Activated CD4-positive, CD25-positive, alpha-beta regulatory T cell treated with anti-CD3 and anti-CD28 coated beads, Interleukin-2, amount 50 U/mL, for 24 hours (primary cell): ENCODE measurements at regions not wholly inside any gene's neighbourhood (a gene's known extent, or its start where the extent isn't known, plus 50 kb on each side); places are given as distances from the start of the nearest gene placed in this dataset.
A peak's percentile ranks its signal among the peaks of the same experiment; 100 is the strongest.
"Not testable (repeated sequence)": the region's sequence is repeated elsewhere in the genome, so short reads cannot be mapped to it uniquely, and the experiment has no call there.

Source experiments
- ATAC-seq, 2 donors: fragments of 150-1000 bp; cut with Tn5 transposase; one replicate each; pipeline ENCODE4 v1.10.0; 2021; ENCODE audit warnings: mild to moderate bottlenecking in 1 of 2, moderate library complexity in 1 of 2

DNA sequence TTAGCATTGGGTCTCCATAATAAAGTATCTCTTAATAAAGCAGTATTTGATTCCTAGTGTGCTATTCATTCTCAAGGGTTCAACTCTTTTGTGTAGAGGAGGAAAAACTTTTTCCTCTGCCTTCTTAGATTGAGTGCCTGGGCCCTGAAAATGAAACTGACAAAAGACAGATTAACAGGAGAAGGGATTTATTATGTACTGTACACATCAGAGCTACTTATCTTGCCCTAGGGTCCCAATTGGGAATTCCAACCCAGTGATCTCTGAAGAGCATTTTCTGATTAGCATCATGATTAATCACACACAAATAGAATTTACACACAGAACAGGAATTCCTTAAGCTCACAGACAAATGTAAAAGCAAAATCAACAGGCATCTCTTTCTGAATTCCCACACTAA is 128.9 kb downstream of the CD164 start:
- ATAC-seq: no peak

DNA sequence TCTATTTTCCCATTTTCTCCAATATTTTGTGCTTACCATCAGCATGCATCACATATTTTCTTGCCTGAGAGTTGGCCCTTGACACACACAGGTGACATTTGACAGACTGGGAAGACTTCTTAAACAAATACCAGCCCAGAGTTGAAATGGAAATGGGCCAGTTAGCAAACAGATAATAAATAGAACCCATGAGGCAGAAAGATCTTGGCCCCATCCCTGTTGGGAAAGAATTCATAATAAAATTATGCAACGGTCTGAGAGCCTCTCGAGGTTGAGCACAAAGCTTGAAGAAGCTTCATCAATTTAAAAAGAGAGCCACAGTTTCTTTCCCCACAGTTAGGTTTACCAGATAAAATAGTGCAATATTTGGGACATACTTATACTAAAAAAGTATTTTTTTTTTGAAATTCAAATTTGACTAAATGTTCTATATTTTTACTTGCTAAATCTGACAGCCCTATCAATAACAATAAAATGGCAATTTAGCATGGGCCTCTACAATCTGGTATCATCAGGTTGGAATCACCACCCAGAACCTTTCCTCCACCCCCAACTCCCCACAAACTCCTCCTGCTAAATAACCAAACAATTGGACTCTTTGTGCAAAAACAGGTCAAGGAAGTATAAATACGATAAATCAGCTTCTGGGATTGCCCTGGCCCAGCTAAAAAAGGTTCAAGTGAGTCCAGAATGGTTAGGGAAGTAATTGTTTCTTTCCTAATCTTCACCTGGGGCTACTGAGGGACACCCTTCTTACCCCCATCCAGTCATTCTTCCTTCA is 129.8 kb downstream of the CD164 start:
- ATAC-seq: no peak

DNA sequence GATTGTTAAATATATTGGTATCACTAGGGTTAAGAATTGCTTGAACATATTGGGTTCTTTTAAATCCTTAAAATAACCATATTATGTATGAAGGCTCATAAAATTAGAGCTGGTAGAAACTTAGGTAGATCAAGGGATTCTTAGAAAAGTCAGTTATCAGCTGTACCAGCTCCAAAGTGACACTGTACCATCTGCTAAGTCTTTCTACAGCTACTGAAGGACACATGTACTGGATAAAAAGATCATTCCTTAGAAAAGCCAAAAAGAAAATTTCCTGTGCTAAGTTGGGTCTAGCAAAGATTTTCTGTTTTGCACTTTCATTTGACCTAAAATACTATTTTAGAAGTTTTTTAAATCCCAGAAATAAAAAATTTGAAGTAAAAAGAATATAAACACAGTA is 130.4 kb downstream of the CD164 start:
- ATAC-seq: no peak

DNA sequence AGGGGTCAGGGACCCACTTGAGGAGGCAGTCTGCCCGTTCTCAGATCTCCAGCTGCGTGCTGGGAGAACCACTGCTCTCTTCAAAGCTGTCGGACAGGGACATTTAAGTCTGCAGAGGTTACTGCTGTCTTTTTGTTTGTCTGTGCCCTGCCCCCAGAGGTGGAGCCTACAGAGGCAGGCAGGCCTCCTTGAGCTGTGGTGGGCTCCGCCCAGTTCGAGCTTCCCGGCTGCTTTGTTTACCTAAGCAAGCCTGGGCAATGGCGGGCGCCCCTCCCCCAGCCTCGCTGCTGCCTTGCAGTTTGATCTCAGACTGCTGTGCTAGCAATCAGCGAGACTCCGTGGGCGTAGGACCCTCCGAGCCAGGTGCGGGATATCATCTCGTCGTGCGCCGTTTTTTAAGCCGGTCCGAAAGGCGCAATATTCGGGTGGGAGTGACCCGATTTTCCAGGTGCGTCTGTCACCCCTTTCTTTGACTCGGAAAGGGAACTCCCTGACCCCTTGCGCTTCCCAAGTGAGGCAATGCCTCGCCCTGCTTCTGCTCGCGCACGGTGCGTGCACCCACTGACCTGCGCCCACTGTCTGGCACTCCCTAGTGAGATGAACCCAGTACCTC is 131.6 kb downstream of the CD164 start:
- ATAC-seq: not testable (repeated sequence)

DNA sequence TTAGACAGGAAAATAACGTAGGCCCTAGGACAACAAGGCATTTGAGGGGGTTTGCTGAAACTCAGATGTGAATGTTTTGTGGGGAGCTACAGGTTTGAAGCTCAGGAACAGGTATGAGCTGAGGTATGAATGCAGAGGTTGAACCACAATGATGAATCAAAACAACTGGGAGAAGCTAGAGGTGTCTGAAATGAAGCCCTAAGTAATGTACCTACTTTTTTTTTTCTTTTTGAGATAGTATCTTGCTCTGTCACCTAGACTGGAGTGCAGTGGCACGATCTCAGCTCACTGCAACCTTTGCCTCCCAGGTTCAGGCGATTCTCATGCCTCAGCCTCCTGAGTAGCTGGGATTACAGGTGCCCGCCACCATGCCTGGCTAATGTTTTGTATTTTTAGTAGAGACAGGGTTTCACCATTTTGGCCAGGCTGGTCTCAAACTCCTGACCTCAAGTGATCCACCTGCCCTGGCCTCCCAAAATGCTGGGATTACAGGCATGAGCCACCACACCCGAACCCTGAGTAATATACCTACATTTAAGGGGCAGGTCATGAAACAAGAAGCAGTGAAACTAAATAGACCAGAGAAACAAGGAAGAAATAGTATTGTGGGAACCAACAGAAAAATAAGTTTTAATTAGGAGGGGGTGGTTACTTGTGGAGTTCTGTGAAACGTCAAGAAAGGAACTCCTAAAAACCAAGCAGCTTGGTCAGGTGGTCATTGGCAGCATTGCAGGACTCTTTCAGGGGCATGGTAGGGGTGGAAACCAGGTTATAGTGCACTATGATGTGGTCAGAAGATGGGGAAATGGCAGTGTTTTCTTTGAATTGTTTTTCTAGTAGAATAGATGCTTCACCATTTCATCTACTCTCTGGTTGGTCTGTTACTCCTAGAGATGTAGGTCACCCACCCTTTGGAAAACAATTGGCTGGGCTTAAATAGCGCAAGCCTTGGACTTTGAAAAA is 138.1 kb downstream of the CD164 start:
- no peak for ATAC-seq

DNA sequence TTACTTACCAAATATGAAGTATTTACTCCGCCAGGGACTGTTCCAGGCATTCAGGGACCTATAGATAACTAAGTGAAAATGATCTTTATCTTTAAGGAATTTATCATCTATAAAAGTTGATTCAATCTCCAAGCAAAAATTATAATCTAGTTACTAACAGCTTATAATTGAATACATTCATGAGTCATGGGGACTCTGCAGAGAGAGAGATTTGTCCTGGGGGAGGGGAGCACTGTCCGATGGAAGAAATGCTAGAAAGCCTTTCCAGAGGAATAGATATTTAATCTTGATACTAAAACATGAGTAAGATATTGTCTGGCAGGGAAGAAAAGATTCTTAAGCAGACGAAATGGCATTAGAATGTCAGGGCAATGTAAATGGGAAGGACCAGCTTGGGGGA is 139.3 kb downstream of the CD164 start:
- ATAC-seq: no peak

DNA sequence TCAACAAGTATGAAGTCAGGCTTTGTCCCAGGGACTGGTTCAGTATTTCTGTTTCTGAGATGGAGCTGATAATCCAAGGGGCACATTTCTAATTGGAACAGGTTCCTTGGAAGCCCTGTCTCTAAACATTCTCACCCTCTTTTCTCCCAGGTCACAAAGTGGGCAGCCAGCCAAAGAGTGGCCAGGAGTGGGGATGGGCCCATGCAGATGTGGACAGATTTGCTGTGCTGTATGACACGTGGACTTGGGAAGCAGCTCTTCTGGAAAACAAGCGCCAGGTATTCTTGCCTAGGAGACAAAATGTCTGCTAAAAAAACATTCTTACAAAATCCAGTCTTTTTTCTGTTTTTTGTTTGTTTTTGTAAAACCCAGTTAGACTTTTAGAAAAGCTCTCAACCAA is 140.2 kb downstream of the CD164 start:
- no peak for ATAC-seq

DNA sequence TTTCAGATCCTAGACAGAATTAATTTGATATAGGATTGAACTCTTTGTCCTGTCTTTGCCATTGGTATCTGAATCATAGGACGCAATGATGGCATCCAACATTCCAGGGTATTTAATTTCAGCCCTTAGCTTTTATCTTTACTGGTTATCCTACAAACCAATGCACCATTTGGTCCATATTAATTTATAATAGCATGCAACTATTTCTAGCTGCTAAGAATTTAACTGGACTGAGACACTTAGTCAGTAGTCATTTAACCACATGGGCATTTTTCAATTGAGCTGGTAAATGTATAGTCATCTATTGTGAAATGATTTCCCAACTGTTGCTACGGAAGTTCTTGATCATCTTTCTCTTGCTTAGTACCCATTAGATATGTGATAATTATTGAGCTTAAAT is 141.1 kb downstream of the CD164 start:
- no peak for ATAC-seq

DNA sequence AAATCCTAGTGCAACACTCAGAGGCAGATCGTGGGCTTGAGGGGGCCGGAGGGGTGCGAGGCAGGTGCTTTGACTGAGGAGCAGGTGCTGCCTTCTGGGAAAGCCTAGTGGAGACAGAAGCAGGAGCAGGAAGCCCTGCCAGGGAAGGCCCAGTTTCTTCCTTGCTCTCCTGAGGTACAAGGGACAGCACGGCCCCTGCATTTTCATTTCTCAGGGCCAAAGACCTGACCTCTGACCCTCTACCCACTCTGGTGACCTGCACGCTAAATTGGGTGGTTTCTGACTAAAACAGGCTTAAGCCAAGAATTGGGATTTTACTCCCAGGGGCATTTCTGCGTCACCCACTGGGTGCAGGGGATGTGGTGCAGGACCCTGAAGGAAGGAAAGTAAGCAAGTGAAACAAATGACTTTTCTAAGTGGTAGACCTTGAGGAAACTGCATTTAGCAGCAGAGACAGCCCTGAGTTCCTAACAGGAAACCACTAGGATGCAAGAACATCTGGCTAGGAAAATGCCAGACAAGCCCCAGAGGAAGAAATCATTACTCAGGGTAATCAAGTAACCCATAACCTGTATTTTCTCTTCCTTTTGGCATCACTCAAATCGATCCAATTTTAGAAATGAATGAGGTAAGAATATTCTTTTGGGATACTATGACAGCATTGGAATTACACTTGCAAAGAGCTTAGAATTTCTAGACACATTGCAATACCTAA is 141.7 kb downstream of the CD164 start:
- ATAC-seq: no peak

- no peak for ATAC-seq
Observed at GRCh38 chr6:109239651-109240321, 142.5 kb downstream of the CD164 start.

- ATAC-seq: no peak
Observed at GRCh38 chr6:109239160-109239559, 143.1 kb downstream of the CD164 start.

DNA sequence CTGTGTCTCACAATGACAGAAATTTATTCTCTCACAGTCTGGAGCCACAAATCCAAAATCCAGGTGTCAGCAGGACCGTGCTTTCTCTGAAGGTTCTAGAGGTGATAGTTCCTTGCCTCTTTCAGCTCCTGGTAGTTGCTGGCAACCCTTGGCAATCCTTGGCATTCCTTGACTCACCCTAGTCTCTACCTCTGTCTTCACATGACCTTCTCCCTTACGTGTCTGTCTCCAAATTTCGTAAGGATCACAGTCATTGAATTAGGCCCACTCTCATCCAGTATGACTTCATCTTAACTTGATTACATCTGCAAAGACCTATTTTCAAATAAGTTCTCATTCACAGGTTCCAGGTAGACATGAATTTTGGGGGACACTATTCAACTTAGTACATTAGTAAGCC is 143.1 kb downstream of the CEP57L1 start:
- ATAC-seq: no peak

GRCh38 chr6:109237986-109238329 is 142.7 kb downstream of the CEP57L1 start:
- no peak for ATAC-seq

GRCh38 chr6:109237077-109237985 is 142.0 kb downstream of the CEP57L1 start:
- peak; percentile 62 to 72 for ATAC-seq

DNA sequence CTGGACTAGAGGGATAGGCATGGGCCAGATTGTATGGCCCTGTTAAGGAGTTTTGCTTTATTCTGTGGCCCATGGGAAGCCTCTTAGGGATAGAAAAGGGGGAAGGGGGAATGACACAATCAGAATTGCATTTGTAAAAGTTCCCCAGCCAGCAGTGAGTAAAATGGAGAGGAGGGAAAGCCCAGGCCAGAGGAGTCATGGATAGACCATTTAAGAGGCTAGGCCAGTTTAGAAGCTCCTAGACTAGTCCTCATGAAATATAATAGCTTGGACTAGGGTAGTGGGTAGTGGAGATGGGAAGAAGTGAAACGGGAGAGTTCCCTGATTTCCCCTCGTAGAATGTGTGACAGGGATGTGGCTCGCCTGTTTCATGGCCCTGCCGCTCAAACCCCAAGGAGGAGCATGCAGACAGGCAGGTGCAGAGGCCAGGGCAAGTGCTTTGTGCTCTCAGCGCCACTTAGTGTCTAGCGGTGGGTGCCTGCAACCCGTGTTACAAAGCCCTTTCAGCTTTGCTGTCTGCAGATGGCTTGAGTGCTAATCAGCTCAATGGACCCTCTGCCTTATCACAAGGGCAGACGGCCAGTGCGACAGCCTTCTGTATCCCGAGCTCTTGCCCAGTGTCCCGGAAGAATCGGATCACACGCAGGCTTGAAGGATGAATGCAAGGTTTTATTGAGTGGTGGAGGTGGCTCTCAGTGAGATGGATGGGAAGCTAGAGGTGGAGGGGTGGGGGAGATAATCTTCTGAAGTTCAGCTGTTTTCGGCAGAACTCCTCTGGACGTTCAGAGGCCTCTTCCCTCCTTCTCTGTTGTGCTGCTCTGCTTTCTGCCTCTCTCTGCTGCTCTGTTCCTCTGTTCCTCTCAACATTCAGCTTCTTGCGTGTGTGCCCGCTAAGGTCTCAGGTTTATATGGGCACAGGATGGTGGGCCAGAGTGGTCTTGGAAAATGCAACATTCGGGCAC is 141.1 kb downstream of the CEP57L1 start:
- ATAC-seq: peak; percentile 48 to 59

DNA sequence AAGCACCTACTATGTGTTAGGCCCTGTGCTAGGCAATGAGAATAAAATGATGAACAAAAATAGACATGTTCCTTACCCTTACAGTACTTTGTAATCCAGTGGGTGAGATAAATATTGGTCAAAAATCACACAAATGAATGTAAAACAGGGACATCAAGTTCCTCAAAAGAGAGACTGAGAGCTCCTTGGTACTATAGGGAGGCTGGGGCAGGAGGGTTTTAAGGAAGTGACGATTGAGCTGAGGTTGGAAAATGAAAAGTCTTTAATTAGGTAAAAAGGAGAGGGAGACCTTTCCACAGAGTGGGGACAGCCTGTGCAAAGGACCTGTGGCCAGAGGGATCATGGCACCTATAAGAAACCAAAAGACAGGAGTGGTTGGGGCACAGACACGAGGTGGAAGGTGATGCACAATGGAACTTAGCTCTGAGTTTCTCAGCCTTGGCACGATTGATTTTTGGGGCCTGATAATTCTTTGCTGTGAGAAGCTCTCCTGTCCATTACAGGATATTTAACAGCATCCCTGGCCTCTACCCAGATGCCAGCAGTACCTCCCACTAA is 140.3 kb downstream of the CEP57L1 start:
- no peak for ATAC-seq

GRCh38 chr6:109230453-109230852 is 135.1 kb downstream of the CEP57L1 start:
- no peak for ATAC-seq

GRCh38 chr6:109229536-109229935 is 134.2 kb downstream of the CEP57L1 start:
- ATAC-seq: no peak

DNA sequence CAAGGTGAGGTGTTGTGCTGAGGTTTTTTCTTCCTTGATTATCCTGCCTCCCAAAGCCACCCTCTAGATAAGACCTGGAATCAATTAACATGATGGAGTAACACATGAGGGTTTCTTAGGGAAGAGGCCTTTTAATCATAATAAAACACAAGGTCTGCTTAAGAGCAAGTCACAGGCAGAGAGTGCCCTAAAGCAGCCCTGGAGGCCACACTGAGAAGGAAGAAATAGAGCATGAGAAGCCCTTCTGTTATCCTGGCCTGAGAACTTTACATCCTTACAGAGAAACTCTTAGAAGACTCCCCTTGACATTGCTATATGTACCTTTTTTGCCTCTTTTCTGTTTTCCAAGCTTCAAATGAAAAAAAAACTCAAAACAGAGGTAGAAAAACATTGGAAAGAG is 132.3 kb downstream of the CEP57L1 start:
- ATAC-seq: no peak

DNA sequence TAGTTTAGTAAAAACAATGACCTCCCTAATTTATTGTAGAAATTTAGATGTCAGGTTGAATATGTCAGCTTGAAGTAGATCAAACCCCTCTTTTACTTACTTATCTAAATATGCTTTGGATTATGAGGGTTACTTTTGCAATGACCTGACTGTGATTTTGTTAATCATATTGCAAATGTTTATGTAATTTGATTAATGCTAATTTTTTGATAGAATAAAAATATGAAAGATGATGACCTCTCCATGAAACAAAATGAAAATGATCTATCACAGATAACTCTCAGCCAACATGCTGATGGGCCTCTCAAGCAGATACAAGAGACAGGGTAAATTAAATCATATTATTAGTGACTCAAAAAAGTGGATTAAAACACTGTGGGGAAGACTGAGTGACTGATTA is 131.0 kb downstream of the CEP57L1 start:
- ATAC-seq: no peak
